Ovary (tissue), 3 donors: ENCODE measurements at regions not wholly inside any gene's neighbourhood (a gene's known extent, or its start where the extent isn't known, plus 50 kb on each side); places are given as distances from the start of the nearest gene placed in this dataset.

ENCODE experiments used
- CTCF ChIP-seq, 3 donors: fragments of 450-650 bp in 2 of 3; fragments of 200-600 bp in 1 of 3; IDR thresholded peaks; one replicate each; pipeline versions ENCODE4 v1.5.1 to v1.8.0; 2016 to 2022; ENCODE audit warnings: antibody characterized with exemption in 3 of 3, mild to moderate bottlenecking in 1 of 3
- EP300 ChIP-seq: sonication (generic); formaldehyde crosslinking; IDR thresholded peaks from one replicate; pipeline ENCODE4 v1.6.1; 2017; ENCODE audit warnings: antibody characterized with exemption
- POLR2A ChIP-seq: fragments of 450-650 bp; IDR thresholded peaks from one replicate; pipeline ENCODE4 v1.6.1; 2017; ENCODE audit warnings: antibody characterized with exemption, mild to moderate bottlenecking, moderate library complexity
- donor health status: DM: no; HTN: no; CAD: no.

GRCh38 chr11:119921571-119921970, 192.6 kb upstream of the NECTIN1 start:
- TF ChIP-seq CTCF (IDR thresholded peaks at IDR 0.05) (no peak), EP300 (no peak), POLR2A (no peak)
